A549 (cell line): ENCODE measurements at regions not wholly inside any gene's neighbourhood (a gene's known extent, or its start where the extent isn't known, plus 50 kb on each side); places are given as distances from the start of the nearest gene placed in this dataset.

Source experiments
- BHLHE40 ChIP-seq: IDR thresholded peaks from 2 replicates; pipeline ENCODE4 v1.6.1; 2012; ENCODE audit warnings: low read depth, low read length, inconsistent platforms
- CTCF ChIP-seq: fragments of >200 bp; sonication (Bioruptor Twin); formaldehyde crosslinking; IDR thresholded peaks from 3 replicates; pipeline ENCODE4 v1.5.1; 2016
- ESRRA ChIP-seq: fragments of 150-350 bp; IDR thresholded peaks from 2 replicates; pipeline ENCODE4 v1.6.1; 2014; ENCODE audit warnings: mild to moderate bottlenecking, low read length, borderline replicate concordance
- GATA3 ChIP-seq: IDR thresholded peaks from 2 replicates; pipeline ENCODE4 v1.6.1; 2012; ENCODE audit warnings: borderline replicate concordance
- KDM5A ChIP-seq: fragments of 200-600 bp; sonication (generic); IDR thresholded peaks from 2 replicates; pipeline ENCODE4 v1.6.1; 2016; ENCODE audit warnings: antibody characterized with exemption, mild to moderate bottlenecking
- NPAS2 ChIP-seq: fragments of 250-450 bp; sonication (Bioruptor Pico); IDR thresholded peaks from 2 replicates; pipeline ENCODE4 v1.8.0; 2022; ENCODE audit warnings: mild to moderate bottlenecking, moderate library complexity, borderline replicate concordance
- POLR2A ChIP-seq: IDR thresholded peaks from 2 replicates; pipeline ENCODE4 v1.6.1; 2012; ENCODE audit warnings: mild to moderate bottlenecking, low read length
- RFX5 ChIP-seq: fragments of 450-650 bp; IDR thresholded peaks from 2 replicates; pipeline ENCODE4 v1.7.1; 2014; ENCODE audit warnings: antibody characterized with exemption, mild to moderate bottlenecking, moderate library complexity
- TP53 ChIP-seq: fragments of 250-450 bp; sonication (Bioruptor Pico); IDR thresholded peaks from 2 replicates; pipeline ENCODE4 v1.5.0; 2021; ENCODE audit warnings: mild to moderate bottlenecking, moderate library complexity
- ZC3H11A ChIP-seq: fragments of 450-650 bp; IDR thresholded peaks from 2 replicates; pipeline ENCODE4 v1.6.1; 2014; ENCODE audit warnings: antibody characterized with exemption, mild to moderate bottlenecking
- ZFP36 ChIP-seq: fragments of 450-650 bp; IDR thresholded peaks from 2 replicates; pipeline ENCODE4 v1.6.1; 2014; ENCODE audit warnings: borderline replicate concordance; ENCODE audit not compliant: partially characterized antibody
- TF ChIP-seq, protein P1 (sequence below): fragments of 200-600 bp; sonication (generic); IDR thresholded peaks from 2 replicates; pipeline ENCODE4 v1.6.1; 2016; ENCODE audit warnings: antibody characterized with exemption, mild to moderate bottlenecking, moderate library complexity

GRCh38 chr9:108039493-108039892, 549.9 kb upstream of the KLF4 start:
- no peak for TF ChIP-seq CTCF
- TF ChIP-seq NPAS2 (CRISPR knock-in tag): no peak
- no peak for TF ChIP-seq ZC3H11A
- no peak for TF ChIP-seq POLR2A
- TF ChIP-seq, protein P1, sequence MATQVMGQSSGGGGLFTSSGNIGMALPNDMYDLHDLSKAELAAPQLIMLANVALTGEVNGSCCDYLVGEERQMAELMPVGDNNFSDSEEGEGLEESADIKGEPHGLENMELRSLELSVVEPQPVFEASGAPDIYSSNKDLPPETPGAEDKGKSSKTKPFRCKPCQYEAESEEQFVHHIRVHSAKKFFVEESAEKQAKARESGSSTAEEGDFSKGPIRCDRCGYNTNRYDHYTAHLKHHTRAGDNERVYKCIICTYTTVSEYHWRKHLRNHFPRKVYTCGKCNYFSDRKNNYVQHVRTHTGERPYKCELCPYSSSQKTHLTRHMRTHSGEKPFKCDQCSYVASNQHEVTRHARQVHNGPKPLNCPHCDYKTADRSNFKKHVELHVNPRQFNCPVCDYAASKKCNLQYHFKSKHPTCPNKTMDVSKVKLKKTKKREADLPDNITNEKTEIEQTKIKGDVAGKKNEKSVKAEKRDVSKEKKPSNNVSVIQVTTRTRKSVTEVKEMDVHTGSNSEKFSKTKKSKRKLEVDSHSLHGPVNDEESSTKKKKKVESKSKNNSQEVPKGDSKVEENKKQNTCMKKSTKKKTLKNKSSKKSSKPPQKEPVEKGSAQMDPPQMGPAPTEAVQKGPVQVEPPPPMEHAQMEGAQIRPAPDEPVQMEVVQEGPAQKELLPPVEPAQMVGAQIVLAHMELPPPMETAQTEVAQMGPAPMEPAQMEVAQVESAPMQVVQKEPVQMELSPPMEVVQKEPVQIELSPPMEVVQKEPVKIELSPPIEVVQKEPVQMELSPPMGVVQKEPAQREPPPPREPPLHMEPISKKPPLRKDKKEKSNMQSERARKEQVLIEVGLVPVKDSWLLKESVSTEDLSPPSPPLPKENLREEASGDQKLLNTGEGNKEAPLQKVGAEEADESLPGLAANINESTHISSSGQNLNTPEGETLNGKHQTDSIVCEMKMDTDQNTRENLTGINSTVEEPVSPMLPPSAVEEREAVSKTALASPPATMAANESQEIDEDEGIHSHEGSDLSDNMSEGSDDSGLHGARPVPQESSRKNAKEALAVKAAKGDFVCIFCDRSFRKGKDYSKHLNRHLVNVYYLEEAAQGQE: no peak
- no peak for TF ChIP-seq GATA3
- TF ChIP-seq ZFP36: no peak
- TF ChIP-seq TP53: no peak
- TF ChIP-seq RFX5: no peak
- TF ChIP-seq ESRRA: no peak
- no peak for TF ChIP-seq KDM5A
- no peak for TF ChIP-seq BHLHE40
